NT2/D1 (cell line): ENCODE measurements at regions not wholly inside any gene's neighbourhood (a gene's known extent, or its start where the extent isn't known, plus 50 kb on each side); places are given as distances from the start of the nearest gene placed in this dataset.

Experiments used
- YY1 ChIP-seq: IDR thresholded peaks from 2 replicates; pipeline ENCODE4 v1.6.1; 2011; ENCODE audit not compliant: insufficient read length, insufficient read depth
- ZNF274 ChIP-seq: IDR thresholded peaks from 2 replicates; pipeline ENCODE4 v1.6.1; 2011; ENCODE audit warnings: mild to moderate bottlenecking, low read depth, low read length

DNA sequence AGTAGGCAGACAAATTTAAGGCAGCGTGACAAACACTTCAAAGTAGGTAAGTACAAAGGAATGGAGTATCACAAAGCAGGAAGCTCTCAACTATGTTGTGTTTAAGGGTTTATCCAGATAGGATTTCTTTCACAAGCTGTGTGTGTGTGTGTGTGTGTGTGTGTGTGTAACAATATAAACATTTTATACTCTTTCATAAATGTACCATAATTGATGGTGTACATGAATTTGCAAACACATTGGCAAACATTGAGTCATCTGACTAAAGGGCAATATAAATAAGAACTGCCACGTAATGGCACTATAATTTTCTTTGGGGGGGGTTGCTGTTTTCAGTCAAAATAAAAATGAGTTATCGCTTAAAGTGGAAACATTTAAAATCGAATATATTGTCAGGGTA lies 1004.4 kb upstream of the DDX18 start:
- TF ChIP-seq ZNF274: no peak
- no peak for TF ChIP-seq YY1
